SU-DHL-6 (cell line): ENCODE measurements at regions not wholly inside any gene's neighbourhood (a gene's known extent, or its start where the extent isn't known, plus 50 kb on each side); places are given as distances from the start of the nearest gene placed in this dataset.

Experiments
- EZH2phosphoT487 ChIP-seq: fragments of 200-600 bp; sonication (generic), shearing (Covaris generic); conservative IDR thresholded peaks from 2 replicates; pipeline ENCODE4 v1.6.1; 2018; ENCODE audit warnings: mild to moderate bottlenecking, antibody characterized with exemption, low read length, moderate library complexity, mixed read lengths
- TF ChIP-seq, protein P1 (sequence below): fragments of 200-600 bp; sonication (generic); IDR thresholded peaks from one replicate; pipeline ENCODE4 v1.5.1; 2017; ENCODE audit warnings: antibody characterized with exemption, mild to moderate bottlenecking, low read length, moderate library complexity; ENCODE audit not compliant: insufficient read depth, poor library complexity, severe bottlenecking

DNA sequence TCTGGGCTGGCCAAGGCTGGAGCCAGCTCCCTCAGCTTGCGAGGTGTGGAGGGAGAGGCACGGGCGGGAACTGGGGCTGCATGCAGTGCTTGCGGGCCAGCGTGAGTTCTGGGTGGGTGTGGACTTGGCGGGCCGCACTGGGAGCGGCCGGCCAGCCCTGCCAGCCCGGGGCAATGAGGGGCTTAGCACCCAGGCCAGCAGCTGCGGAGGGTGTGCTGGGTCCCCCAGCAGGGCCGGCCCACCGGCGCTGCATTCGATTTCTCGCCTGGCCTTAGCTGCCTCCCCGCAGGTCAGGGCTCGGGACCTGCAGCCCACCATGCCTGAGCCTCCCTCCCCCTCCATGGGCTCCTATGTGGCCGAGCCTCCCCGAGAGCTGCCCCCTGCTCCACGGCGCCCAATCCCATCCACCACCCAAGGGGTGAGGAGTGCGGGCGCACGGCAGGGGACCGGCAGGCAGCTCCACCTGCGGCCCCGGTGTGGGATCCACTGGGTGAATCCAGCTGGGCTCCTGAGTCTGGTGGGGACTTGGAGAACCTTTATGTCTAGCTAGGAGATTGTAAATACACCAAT, 302.6 kb upstream of the ADAMTS16 start:
- TF ChIP-seq, protein P1, sequence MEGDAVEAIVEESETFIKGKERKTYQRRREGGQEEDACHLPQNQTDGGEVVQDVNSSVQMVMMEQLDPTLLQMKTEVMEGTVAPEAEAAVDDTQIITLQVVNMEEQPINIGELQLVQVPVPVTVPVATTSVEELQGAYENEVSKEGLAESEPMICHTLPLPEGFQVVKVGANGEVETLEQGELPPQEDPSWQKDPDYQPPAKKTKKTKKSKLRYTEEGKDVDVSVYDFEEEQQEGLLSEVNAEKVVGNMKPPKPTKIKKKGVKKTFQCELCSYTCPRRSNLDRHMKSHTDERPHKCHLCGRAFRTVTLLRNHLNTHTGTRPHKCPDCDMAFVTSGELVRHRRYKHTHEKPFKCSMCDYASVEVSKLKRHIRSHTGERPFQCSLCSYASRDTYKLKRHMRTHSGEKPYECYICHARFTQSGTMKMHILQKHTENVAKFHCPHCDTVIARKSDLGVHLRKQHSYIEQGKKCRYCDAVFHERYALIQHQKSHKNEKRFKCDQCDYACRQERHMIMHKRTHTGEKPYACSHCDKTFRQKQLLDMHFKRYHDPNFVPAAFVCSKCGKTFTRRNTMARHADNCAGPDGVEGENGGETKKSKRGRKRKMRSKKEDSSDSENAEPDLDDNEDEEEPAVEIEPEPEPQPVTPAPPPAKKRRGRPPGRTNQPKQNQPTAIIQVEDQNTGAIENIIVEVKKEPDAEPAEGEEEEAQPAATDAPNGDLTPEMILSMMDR = no peak
- TF ChIP-seq EZH2phosphoT487 = no peak
